ENCODE measurements at regions not wholly inside any gene's neighbourhood (a gene's known extent, or its start where the extent isn't known, plus 50 kb on each side); places are given as distances from the start of the nearest gene placed in this dataset.
"Not testable (repeated sequence)": the region's sequence is repeated elsewhere in the genome, so short reads cannot be mapped to it uniquely, and the experiment has no call there.

GRCh38 chr1:121001090-121001726 lies 111.6 kb downstream of the PPIAL4A start:
- not testable (repeated sequence) for FAIRE-seq; DNase-seq (ENCODE audit: low spot score)

GRCh38 chr1:121003230-121003629 lies 113.7 kb downstream of the PPIAL4A start:
- FAIRE-seq = not testable (repeated sequence)

DNA sequence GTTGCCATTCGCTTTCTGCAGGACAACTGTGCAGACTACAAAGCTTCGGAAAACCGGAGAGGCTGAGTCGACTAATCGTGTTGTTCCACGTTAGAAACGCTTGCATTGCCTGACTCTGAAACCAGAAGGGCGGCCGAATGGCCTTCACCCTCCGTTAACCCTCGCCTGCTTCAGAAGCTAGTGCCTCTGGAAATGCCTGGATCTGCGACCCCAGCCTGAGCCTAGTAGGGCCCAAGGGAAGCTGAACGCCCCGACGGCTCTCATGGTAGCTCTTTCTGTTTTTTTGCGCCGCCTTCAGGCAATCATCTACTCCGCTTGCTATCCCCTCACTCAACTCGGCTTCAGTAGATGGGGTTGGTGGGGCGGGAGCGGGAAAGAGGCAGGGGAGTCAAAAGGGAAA lies 117.3 kb downstream of the PPIAL4A start:
- DNase-seq (ENCODE audit: low spot score); FAIRE-seq: not testable (repeated sequence)

More at GRCh38 chr1:121003230-121003629, 113.7 kb downstream of the PPIAL4A start:
- not testable (repeated sequence) for DNase-seq (ENCODE audit: low spot score)

- FAIRE-seq; DNase-seq (ENCODE audit: low spot score): not testable (repeated sequence)
Measured at GRCh38 chr1:121007755-121008154, 118.2 kb downstream of the PPIAL4A start.

DNA sequence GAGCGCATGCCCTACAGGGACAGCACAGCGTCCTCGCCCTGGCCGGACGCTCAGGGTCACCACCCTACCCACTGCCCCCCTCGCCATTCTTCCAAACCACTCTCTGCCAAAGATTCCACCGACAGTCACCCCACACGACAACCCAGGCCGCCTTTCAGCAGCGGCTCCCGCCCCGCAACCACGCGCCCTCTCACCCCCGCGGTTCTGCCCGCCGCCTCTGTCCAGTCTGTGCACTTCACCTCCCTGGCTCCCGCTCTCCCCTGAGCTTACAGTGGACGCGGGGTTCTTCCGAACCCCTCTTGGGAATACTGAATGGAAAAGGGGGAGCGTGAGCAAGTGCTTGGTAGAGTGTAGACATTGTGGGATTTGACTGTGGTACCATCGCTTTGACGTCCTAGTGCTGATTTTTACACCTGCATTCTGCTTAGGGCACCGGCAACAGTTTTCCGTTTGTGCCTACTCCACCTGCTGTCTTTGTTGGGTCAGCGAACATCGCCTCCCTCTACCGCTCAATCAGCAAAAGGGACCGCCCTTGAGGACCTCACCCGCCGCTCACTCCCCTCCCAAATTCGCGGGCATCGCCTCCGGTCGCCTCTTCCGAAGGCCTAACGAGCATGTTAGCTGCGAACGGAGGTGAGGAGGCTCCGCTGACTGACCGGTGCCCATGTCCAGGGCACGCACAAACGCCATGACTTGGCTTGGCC lies 119.1 kb downstream of the PPIAL4A start:
- FAIRE-seq; DNase-seq (ENCODE audit: low spot score): not testable (repeated sequence)

DNA sequence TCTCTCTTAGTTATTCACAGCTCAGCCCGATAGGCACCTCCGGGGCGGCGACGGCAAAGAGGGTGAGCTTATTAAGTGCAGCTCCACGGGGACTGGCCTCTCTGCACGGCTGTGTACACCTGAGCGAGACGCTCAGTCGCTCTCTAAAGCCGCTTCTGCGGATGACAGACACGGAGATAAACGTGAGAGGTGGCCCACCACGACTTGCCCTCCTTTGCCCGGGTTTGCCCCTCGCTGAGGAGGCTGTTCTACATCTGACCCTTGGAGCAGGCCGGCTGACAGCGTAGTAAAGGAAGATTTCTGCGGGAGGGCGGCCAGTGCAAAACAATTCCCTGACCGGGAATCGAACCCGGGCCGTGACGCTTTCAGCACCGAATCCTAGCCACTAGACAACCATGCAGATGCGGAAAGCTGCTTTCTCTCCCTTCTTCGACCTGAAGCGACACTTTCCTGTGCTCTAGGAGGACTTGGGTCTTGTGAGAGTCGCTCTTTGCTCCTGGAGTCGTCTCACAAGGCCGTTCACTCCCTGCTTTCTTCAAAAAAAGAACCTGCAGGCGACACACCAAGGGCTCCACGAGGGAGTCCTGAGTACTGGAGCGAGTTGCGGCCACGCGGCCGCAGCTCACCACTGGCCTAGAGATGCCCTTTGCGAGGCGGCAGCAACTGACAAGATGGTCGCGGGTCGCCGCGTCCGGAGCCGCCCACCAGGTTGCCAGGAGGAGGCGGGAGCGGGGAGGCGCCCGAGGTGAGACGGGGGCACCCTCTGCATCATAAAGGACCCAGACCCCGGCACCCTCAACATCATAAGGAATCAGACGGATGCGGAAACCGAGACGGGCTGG lies 119.9 kb downstream of the PPIAL4A start:
- DNase-seq (ENCODE audit: low spot score) = not testable (repeated sequence)

DNA sequence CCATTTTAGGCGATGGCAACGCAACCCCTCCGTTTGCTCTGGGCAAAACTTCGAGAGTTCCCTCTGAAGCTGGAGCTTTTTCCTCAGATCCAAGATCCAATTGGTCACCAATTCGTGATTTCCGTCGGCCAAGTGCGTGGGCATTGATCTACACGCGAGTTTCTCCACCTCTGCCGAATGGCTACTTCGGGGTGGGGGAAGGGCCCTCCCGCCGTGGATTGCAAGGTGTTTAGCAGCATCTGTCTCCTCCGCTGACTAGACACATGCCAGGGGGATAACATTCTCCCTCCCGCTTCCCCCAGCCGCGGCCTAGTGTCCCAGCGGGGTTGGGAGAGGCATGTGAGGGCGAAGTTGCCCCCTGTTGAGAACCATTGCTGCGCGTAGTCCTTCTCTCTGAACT lies 120.6 kb downstream of the PPIAL4A start:
- DNase-seq (ENCODE audit: low spot score); FAIRE-seq: not testable (repeated sequence)

More for the DNA sequence above, 119.9 kb downstream of the PPIAL4A start:
- FAIRE-seq = not testable (repeated sequence)

- not testable (repeated sequence) for FAIRE-seq; DNase-seq (ENCODE audit: low spot score)
Measured at GRCh38 chr1:121013181-121013580, 123.6 kb downstream of the PPIAL4A start.

GRCh38 chr1:121016182-121017028 lies 126.8 kb downstream of the PPIAL4A start:
- FAIRE-seq = not testable (repeated sequence)
- DNase-seq (ENCODE audit: low spot score) = peak; percentile 83

GRCh38 chr1:121019715-121020349 lies 130.3 kb downstream of the PPIAL4A start:
- FAIRE-seq; DNase-seq (ENCODE audit: low spot score): not testable (repeated sequence)

- peak; percentile 27 for DNase-seq (ENCODE audit: low spot score)
Measured at GRCh38 chr1:121020350-121021236, 131.0 kb downstream of the PPIAL4A start.

GRCh38 chr1:121021716-121022115 lies 132.1 kb downstream of the PPIAL4A start:
- not testable (repeated sequence) for DNase-seq (ENCODE audit: low spot score); FAIRE-seq

More at GRCh38 chr1:121020350-121021236, 131.0 kb downstream of the PPIAL4A start:
- not testable (repeated sequence) for FAIRE-seq

DNA sequence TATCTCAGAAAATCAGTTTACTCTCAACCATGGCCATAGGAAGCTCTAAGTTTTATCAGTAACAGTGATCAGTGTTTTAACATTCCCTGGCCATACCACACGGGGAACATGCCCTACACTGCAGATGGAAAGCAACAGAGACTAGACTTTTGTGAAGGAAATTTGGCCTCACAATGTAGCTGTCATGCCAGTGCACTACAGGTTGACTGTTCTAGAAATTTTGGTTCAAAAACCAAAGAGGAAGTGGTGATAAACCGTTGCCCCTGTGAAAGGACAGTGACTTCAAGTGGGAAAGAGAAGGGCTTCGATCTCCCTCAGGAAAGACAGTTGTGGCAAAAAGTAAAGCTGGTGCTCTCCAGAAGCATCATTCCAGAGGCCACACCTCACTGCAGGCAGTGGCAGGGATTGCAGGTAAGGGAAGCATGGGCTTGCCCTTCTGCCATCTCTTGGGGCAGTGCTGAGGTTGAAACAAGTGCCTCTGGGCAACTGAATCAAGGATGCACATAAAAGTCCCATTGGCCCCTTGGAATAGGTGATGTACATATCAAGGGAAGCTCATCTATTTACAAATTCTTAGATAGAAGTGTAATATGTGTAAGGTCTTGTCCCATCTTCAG lies 143.4 kb downstream of the PPIAL4A start:
- not testable (repeated sequence) for FAIRE-seq; DNase-seq (ENCODE audit: low spot score)

GRCh38 chr1:121036792-121037191 lies 147.2 kb downstream of the PPIAL4A start:
- not testable (repeated sequence) for FAIRE-seq; DNase-seq (ENCODE audit: low spot score)

DNA sequence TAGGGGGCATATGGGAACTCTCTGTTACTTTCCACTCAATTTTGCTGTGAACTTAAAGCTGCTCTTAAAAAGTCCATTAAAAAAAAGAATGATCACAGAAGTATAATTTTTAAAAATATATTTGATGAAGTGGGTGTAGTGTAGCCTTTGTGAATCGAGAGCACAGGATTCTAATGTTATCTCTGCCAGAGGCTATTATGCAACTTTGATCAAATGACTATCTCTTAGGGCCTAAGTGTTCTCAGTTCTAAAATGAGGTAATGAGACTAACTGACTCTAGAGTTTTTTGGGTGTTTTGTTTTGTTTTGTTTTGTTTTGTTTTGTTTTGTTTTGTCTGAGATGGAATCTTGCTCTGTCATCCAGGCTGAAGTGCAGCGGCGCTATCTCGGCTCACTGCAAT lies 143.2 kb downstream of the FAM72B start:
- DNase-seq (ENCODE audit: low spot score); FAIRE-seq: not testable (repeated sequence)

DNA sequence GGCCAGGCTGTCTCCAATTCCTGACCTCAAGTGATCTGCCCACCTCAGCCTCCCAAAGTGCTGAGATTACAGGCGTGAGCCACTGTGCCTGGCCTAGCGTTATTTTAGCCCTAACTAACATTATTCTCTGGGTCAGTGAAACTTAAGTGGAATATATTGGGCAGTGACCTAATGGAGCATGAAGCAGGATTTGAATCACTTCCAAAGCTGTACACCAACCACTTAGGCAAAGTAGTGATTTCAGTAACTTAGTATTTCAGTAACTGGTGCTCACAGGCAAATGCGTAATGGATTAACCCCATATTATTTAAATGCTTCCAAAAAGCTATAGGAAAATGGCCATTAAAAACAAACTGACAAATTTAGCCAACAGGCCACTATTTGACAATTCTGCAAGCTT lies 142.6 kb downstream of the FAM72B start:
- not testable (repeated sequence) for FAIRE-seq
- peak; percentile 2 for DNase-seq (ENCODE audit: low spot score)

- not testable (repeated sequence) for FAIRE-seq; DNase-seq (ENCODE audit: low spot score)
Measured at GRCh38 chr1:121042882-121043281, 141.3 kb downstream of the FAM72B start.

DNA sequence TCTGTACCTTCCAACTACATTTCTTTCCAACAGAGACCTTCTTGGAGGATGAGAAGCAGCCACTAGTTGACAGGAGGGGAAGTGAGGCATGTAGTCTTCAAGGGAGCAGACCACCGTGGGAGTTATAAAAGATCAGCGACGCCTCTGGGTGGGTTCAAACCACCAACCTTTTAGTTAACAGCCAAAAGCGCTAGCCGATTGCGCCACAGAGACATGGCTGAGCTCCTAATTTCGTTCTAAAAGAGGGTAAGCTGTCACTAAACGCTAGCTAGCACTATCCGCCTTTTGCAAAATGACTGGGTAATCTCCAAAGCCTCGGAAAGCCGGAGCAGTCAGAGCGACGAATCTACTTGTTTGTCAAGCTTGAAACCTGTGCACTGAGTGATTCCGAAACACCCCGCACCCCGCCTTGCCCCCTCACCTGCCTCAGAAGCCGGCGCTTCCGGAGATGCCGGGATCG lies 135.8 kb downstream of the FAM72B start:
- FAIRE-seq; DNase-seq (ENCODE audit: low spot score): not testable (repeated sequence)
